Stomach (tissue), 8 donors: ENCODE measurements at regions not wholly inside any gene's neighbourhood (a gene's known extent, or its start where the extent isn't known, plus 50 kb on each side); places are given as distances from the start of the nearest gene placed in this dataset.

Experiments used
- DNase-seq, 2 donors: peaks; one replicate each; pipeline versions ENCODE4 v3.0.0 to v3.0.0-alpha.2; 2013 to 2019
- H3K27ac ChIP-seq, 5 donors: fragments of 200-600 bp in 4 of 5; sonication (generic) in 4 of 5; one replicate each; pipeline ENCODE4 v1.5.1; 2013 to 2019; ENCODE audit warnings: mild to moderate bottlenecking in 1 of 5, moderate library complexity in 1 of 5
- H3K27me3 ChIP-seq, 3 donors: fragments of 200-600 bp; sonication (generic); one replicate each; pipeline ENCODE4 v1.5.1; 2017 to 2019; ENCODE audit warnings: mixed run types in 1 of 3
- H3K36me3 ChIP-seq, 4 donors: fragments of 200-600 bp; sonication (generic); 1 replicate in 3 of 4; 2 replicates in 1 of 4; pipeline ENCODE4 v1.5.1; 2016 to 2019
- H3K4me1 ChIP-seq, 4 donors: fragments of 200-600 bp; sonication (generic); one replicate each; pipeline ENCODE4 v1.5.1; 2016 to 2019
- H3K4me3 ChIP-seq, 4 donors: fragments of 200-600 bp; sonication (generic) in 3 of 4; one replicate each; pipeline ENCODE4 v1.5.1; 2016 to 2019; ENCODE audit warnings: mild to moderate bottlenecking in 1 of 4
- H3K9me3 ChIP-seq, 4 donors: fragments of 200-600 bp; sonication (generic); one replicate each; pipeline ENCODE4 v1.5.1; 2016 to 2019
- EP300 ChIP-seq: sonication (generic); formaldehyde crosslinking; IDR thresholded peaks from one replicate; pipeline ENCODE4 v1.6.1; 2017; ENCODE audit warnings: antibody characterized with exemption
- POLR2A ChIP-seq, 4 donors: fragments of 450-650 bp; IDR thresholded peaks; one replicate each; pipeline ENCODE4 v1.6.1; 2016; ENCODE audit warnings: antibody characterized with exemption in 4 of 4, control low read depth in 2 of 4, mild to moderate bottlenecking in 1 of 4, moderate library complexity in 1 of 4
- POLR2AphosphoS5 ChIP-seq, 3 donors: sonication (generic); formaldehyde crosslinking; IDR thresholded peaks; one replicate each; pipeline ENCODE4 v1.6.1; 2016; ENCODE audit warnings: antibody characterized with exemption in 3 of 3
- WGBS, 5 donors: extraction: QIAGEN DNeasy Blood & Tissue Kit in 3 of 5; methylation state at CpG; one replicate each; pipeline versions ENCODE4 v1.1.5 to v1.1.7; 2013 to 2018; 5-methylcytosine and 5-hydroxymethylcytosine counted together
- intact Hi-C: fragments of 100-400 bp; cut with DNase I; formaldehyde crosslinking; loops from one replicate; pipeline ENCODE4 v1.15.1; 2023; ENCODE audit warnings: low total_unique reads
- TF ChIP-seq, protein P1 (sequence below), 7 experiments: fragments of 450-650 bp in 4 of 7; fragments of 200-600 bp in 3 of 7; sonication (generic) in 3 of 7; IDR thresholded peaks; one replicate each; pipeline ENCODE4 v1.5.1; 2016 to 2019; ENCODE audit warnings: antibody characterized with exemption in 7 of 7, control low read depth in 2 of 7, mild to moderate bottlenecking in 1 of 7
- donor health status: healthy with polysubstance abuse.
- donor health status: Bipolar disorder and iron deficiency.
- donor health status: healthy.

DNA sequence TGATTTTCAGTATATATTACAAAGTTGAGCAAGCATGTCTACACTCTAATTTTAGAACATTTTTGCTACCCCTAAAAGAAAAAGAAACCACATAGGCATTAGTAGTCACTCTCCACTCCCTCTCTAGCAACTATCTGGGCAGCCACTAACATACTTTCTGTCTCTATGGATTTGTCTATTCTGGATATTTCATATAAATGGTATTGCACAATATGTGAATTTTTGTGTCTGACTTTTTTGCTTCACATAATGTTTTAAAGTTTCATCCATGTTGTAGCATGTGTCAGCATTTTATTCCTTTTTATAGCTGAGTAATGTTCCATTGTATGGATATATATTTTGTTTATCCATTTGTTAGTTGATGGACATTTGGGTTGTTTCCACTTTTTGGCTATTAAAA lies 232.5 kb upstream of the CTAGE1 start:
- H3K9me3 ChIP-seq: no peaks in the 10 kb centered on the region
- intact Hi-C loops: no loop called here

DNA sequence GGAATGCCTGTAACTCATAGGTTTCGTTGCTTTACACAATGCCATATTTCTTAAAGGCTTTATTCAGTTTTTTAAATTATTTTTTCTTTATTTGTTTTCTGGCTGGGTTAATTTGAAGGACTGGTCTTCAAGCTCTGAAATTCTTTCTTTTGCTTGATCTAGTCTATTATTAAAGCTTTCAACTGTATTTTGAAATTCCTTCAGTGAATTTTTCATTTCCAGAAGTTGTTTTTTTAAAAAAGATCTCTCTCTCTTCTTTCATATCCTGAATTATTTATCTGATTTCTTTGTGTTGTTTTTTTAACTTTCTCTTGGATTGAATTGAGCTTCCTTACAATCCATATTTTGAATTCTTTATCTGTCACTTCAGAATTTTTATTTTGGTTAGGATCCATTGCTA lies 239.9 kb upstream of the CTAGE1 start:
- H3K4me3 ChIP-seq: no peak overlapping the region
- DNase-seq: no peak
- H3K27me3 ChIP-seq: no peaks in the 10 kb centered on the region
- intact Hi-C loops: no loop called here
- 70 to 78% (median 74%) methylated on average over 1 of the region's 1 CpG for WGBS, 5 donors
- H3K36me3 ChIP-seq: no peaks in the 10 kb centered on the region
- no peaks in the 10 kb centered on the region for H3K4me1 ChIP-seq
- peaks cover 0 to 34% (median 15%) of the 10 kb centered on the region in 4 donors for H3K9me3 ChIP-seq
- no peak overlapping the region for H3K27ac ChIP-seq
- TF ChIP-seq, protein P1, sequence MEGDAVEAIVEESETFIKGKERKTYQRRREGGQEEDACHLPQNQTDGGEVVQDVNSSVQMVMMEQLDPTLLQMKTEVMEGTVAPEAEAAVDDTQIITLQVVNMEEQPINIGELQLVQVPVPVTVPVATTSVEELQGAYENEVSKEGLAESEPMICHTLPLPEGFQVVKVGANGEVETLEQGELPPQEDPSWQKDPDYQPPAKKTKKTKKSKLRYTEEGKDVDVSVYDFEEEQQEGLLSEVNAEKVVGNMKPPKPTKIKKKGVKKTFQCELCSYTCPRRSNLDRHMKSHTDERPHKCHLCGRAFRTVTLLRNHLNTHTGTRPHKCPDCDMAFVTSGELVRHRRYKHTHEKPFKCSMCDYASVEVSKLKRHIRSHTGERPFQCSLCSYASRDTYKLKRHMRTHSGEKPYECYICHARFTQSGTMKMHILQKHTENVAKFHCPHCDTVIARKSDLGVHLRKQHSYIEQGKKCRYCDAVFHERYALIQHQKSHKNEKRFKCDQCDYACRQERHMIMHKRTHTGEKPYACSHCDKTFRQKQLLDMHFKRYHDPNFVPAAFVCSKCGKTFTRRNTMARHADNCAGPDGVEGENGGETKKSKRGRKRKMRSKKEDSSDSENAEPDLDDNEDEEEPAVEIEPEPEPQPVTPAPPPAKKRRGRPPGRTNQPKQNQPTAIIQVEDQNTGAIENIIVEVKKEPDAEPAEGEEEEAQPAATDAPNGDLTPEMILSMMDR (IDR thresholded peaks at IDR 0.05): no peak
- TF ChIP-seq POLR2A (IDR thresholded peaks at IDR 0.05) (no peak), POLR2AphosphoS5 (IDR thresholded peaks at IDR 0.05) (no peak), EP300 (no peak)

More for the DNA sequence above, 232.5 kb upstream of the CTAGE1 start:
- H3K4me3 ChIP-seq: no peak overlapping the region
- H3K27ac ChIP-seq: no peak overlapping the region
- H3K27me3 ChIP-seq: no peaks in the 10 kb centered on the region
- H3K36me3 ChIP-seq: no peaks in the 10 kb centered on the region
- TF ChIP-seq, protein P1 (IDR thresholded peaks at IDR 0.05): no peak
- TF ChIP-seq POLR2A (IDR thresholded peaks at IDR 0.05): no peak
- TF ChIP-seq EP300: no peak
- TF ChIP-seq POLR2AphosphoS5 (IDR thresholded peaks at IDR 0.05): no peak
- no peaks in the 10 kb centered on the region for H3K4me1 ChIP-seq
- no peak for DNase-seq

DNA sequence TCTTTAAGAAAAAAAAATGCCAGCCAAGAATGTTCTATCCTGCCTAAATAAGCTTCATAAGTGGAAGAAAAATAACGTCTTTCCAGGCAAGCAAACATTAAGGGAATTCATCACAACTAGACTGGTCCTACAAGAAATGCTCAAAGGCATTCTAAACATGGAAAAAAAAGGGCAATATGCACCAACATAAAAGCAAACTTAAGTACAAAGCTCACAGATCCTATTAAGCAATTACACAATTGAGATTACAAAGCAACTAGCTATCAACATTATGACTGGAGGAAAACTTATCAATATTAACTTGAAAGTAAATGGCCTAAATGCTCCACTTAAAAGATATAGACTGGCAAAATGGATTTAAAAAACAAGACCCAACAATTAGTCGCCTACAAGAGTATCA lies 240.6 kb upstream of the CTAGE1 start:
- 68 to 79% (median 76%) methylated on average over 2 of the region's 2 CpGs for WGBS, 5 donors
- DNase-seq: no peak

DNA sequence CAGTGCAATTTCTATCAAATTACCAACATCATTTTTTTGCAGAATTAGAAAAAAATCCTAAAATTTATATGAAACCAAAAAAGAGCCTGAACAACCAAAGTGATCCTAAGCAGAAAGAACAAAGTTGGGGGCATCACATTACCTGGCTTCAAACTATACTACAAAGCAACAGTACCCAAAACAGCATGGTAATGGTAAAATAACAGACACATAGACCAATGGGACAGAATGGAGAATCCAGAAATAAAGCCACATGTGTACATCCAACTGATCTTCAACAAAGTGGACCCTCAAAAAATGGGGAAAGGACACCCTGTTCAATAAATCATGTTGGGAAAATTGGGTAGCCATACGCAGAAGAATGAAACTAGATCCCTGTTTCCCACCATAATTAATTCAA lies 245.7 kb upstream of the CTAGE1 start:
- H3K27ac ChIP-seq: no peak overlapping the region
- no peak overlapping the region for H3K4me3 ChIP-seq
- peaks cover 0 to 24% (median 13%) of the 10 kb centered on the region in 4 donors for H3K9me3 ChIP-seq
- WGBS, 5 donors: 97 to 100% (median 99%) methylated on average over 1 of the region's 1 CpG
- H3K36me3 ChIP-seq: no peaks in the 10 kb centered on the region
- peaks cover 0 to 19% (median 6%) of the 10 kb centered on the region in 4 donors for H3K4me1 ChIP-seq
- H3K27me3 ChIP-seq: no peaks in the 10 kb centered on the region
- TF ChIP-seq EP300 (no peak), POLR2AphosphoS5 (IDR thresholded peaks at IDR 0.05) (no peak), POLR2A (IDR thresholded peaks at IDR 0.05) (no peak)
- TF ChIP-seq, protein P1 (IDR thresholded peaks at IDR 0.05): no peak
- no peak for DNase-seq
- intact Hi-C loops: no loop called here

More for the DNA sequence above, 240.6 kb upstream of the CTAGE1 start:
- TF ChIP-seq POLR2A (IDR thresholded peaks at IDR 0.05): no peak
- TF ChIP-seq POLR2AphosphoS5 (IDR thresholded peaks at IDR 0.05): no peak
- TF ChIP-seq, protein P1 (IDR thresholded peaks at IDR 0.05): no peak
- no peak for TF ChIP-seq EP300
- no peak overlapping the region for H3K4me3 ChIP-seq
- H3K4me1 ChIP-seq: no peaks in the 10 kb centered on the region
- intact Hi-C loops: no loop called here
- H3K36me3 ChIP-seq: no peaks in the 10 kb centered on the region
- H3K27ac ChIP-seq: no peak overlapping the region
- H3K27me3 ChIP-seq: no peaks in the 10 kb centered on the region
- H3K9me3 ChIP-seq: peaks cover under 1 to 36% (median 17%) of the 10 kb centered on the region in 4 donors
